ENCODE measurements at regions not wholly inside any gene's neighbourhood (a gene's known extent, or its start where the extent isn't known, plus 50 kb on each side); places are given as distances from the start of the nearest gene placed in this dataset.

DNA sequence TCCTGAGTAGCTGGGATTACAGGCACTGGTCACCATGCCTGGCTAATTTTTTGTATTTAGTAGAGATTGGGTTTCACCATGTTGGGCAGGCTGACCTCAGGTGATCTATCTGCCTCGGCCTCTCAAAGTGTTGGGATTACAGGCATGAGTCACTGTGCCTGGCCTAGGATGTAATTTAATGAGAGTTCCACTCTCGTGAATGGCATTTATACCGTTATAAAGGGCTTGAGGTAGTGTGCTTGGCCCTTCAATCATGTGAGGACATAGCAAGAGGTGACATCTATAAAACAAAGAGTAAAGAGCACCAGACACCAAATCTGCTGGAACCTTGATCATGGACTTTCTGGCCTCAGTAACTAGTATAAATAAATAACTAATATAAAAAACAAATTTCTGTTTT, 93.5 kb upstream of the PPP1R9A start:
- WGBS, result 70% methylated on average over 3 of the region's 3 CpGs
- H3K79me1 ChIP-seq (replicated peaks; ENCODE audit: low read length, poor library complexity, severe bottlenecking), result no peaks in the 10 kb centered on the region
- no peak overlapping the region for H2AK5ac ChIP-seq (ENCODE audit: low read length, severe bottlenecking)
- H2BK15ac ChIP-seq (ENCODE audit: low read depth, poor library complexity, severe bottlenecking), result no peak overlapping the region
- no peak overlapping the region for H2BK5ac ChIP-seq (ENCODE audit: low read depth, low read length, poor library complexity, severe bottlenecking)
- H3K4me1 ChIP-seq (ENCODE audit: control insufficient read depth, insufficient read depth, low read depth, low read length), result no peaks in the 10 kb centered on the region
- peaks cover 5% of the 10 kb centered on the region for H3K9me3 ChIP-seq (ENCODE audit: control insufficient read depth, low read length)
- H4K91ac ChIP-seq (ENCODE audit: low read length), result no peak overlapping the region
- no peaks in the 10 kb centered on the region for H3K27me3 ChIP-seq (ENCODE audit: control insufficient read depth in 1 of 2, insufficient read depth in 1 of 2, low read length in 2 of 2)
- H3K36me3 ChIP-seq (ENCODE audit: control insufficient read depth in 1 of 2, insufficient read depth in 2 of 2, low read depth in 1 of 2, low read length in 2 of 2), result no peaks in the 10 kb centered on the region
- DNase-seq, result no peak
- no peak overlapping the region for H4K8ac ChIP-seq (ENCODE audit: low read length)
- no peak overlapping the region for H3K18ac ChIP-seq (ENCODE audit: low read depth in 1 of 2, low read length in 2 of 2)
- no peak overlapping the region for H3K14ac ChIP-seq (ENCODE audit: low read length in 2 of 2)
- no peak overlapping the region for H3K9ac ChIP-seq (ENCODE audit: low read length)
- no peak overlapping the region for H3K4me3 ChIP-seq (ENCODE audit: insufficient read depth in 1 of 2, low read depth in 1 of 2, low read length in 2 of 2)
- no peak overlapping the region for H3K23ac ChIP-seq (ENCODE audit: low read length in 2 of 2)
- no peak overlapping the region for H2BK12ac ChIP-seq (ENCODE audit: low read length in 2 of 2)
- H2BK120ac ChIP-seq (ENCODE audit: low read depth, low read length), result no peak overlapping the region
- H3K4ac ChIP-seq (ENCODE audit: low read depth in 1 of 2, low read length in 2 of 2), result no peak overlapping the region
- H3K4me2 ChIP-seq (ENCODE audit: low read length, poor library complexity, severe bottlenecking), result no peak overlapping the region
- no peak overlapping the region for H3K27ac ChIP-seq (ENCODE audit: low read length, poor library complexity, severe bottlenecking)
- H2AFZ ChIP-seq (ENCODE audit: low read depth, low read length), result no peak overlapping the region

DNA sequence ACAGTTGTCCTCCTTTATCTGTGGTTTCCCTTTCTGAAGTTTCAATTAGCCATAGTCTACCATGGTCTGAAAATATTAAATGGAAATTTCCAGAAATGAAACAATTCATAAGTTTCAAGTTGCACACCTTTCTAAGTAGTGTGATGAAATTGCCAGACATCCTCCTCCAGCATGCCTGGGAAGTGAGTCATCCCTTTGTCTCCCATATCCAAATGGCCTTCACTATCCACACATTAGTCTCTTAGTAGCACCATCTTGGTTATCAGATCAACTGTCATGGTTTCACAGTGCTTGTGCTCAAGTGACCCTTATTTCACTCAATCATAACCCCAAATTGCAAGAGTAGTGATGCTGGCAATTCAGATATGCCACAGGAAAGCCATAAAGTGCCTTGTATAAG, 83.4 kb upstream of the PPP1R9A start:
- Histone ChIP-seq H3K4me1 (ENCODE audit: control insufficient read depth, insufficient read depth, low read depth, low read length) (no peaks in the 10 kb centered on the region), H2BK5ac (ENCODE audit: low read depth, low read length, poor library complexity, severe bottlenecking) (no peak overlapping the region), H3K4ac (ENCODE audit: low read depth in 1 of 2, low read length in 2 of 2) (no peak overlapping the region), H3K14ac (ENCODE audit: low read length in 2 of 2) (no peak overlapping the region), H3K4me2 (ENCODE audit: low read length, poor library complexity, severe bottlenecking) (no peak overlapping the region), H2BK15ac (ENCODE audit: low read depth, poor library complexity, severe bottlenecking) (no peak overlapping the region), H3K79me1 (replicated peaks; ENCODE audit: low read length, poor library complexity, severe bottlenecking) (no peaks in the 10 kb centered on the region), H3K36me3 (ENCODE audit: control insufficient read depth in 1 of 2, insufficient read depth in 2 of 2, low read depth in 1 of 2, low read length in 2 of 2) (no peaks in the 10 kb centered on the region), H2BK120ac (ENCODE audit: low read depth, low read length) (no peak overlapping the region), H3K23ac (ENCODE audit: low read length in 2 of 2) (no peak overlapping the region), H4K8ac (ENCODE audit: low read length) (no peak overlapping the region), H3K4me3 (ENCODE audit: insufficient read depth in 1 of 2, low read depth in 1 of 2, low read length in 2 of 2) (no peak overlapping the region), H2BK12ac (ENCODE audit: low read length in 2 of 2) (no peak overlapping the region), H4K91ac (ENCODE audit: low read length) (no peak overlapping the region), H2AK5ac (ENCODE audit: low read length, severe bottlenecking) (no peak overlapping the region), H2AFZ (ENCODE audit: low read depth, low read length) (no peak overlapping the region), H3K18ac (ENCODE audit: low read depth in 1 of 2, low read length in 2 of 2) (no peak overlapping the region), H3K9ac (ENCODE audit: low read length) (no peak overlapping the region), H3K27me3 (ENCODE audit: control insufficient read depth in 1 of 2, insufficient read depth in 1 of 2, low read length in 2 of 2) (no peaks in the 10 kb centered on the region), H3K27ac (ENCODE audit: low read length, poor library complexity, severe bottlenecking) (no peak overlapping the region), H3K9me3 (ENCODE audit: control insufficient read depth, low read length) (peaks cover 12% of the 10 kb centered on the region)
- DNase-seq, result peak; percentile 13

DNA sequence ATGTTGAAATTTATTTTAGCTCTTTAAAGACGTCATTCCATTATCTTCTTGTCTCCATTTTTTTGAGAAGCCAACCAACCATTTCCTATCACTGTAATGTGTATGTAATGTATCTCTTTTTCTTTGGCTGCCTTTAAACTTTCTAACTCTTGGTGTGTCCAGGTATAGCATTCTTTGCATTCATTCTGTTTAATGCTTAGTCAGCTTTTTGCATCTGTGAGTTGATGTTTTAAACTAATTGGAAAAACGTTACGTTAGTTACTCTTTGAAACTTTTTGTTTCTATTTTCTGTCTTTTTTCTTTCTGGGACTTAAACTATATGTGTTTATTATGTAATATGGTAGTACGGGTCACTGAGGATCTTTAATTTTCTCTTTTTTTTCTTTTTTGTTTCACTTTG, 77.4 kb upstream of the PPP1R9A start:
- Histone ChIP-seq H3K4me1 (ENCODE audit: control insufficient read depth, insufficient read depth, low read depth, low read length) (no peaks in the 10 kb centered on the region), H2BK15ac (ENCODE audit: low read depth, poor library complexity, severe bottlenecking) (no peak overlapping the region), H3K9me3 (ENCODE audit: control insufficient read depth, low read length) (peaks cover 36% of the 10 kb centered on the region), H3K23ac (ENCODE audit: low read length in 2 of 2) (no peak overlapping the region), H3K9ac (ENCODE audit: low read length) (no peak overlapping the region), H3K27me3 (ENCODE audit: control insufficient read depth in 1 of 2, insufficient read depth in 1 of 2, low read length in 2 of 2) (no peaks in the 10 kb centered on the region), H3K79me1 (replicated peaks; ENCODE audit: low read length, poor library complexity, severe bottlenecking) (no peaks in the 10 kb centered on the region), H3K36me3 (ENCODE audit: control insufficient read depth in 1 of 2, insufficient read depth in 2 of 2, low read depth in 1 of 2, low read length in 2 of 2) (no peaks in the 10 kb centered on the region), H2BK5ac (ENCODE audit: low read depth, low read length, poor library complexity, severe bottlenecking) (no peak overlapping the region), H4K91ac (ENCODE audit: low read length) (no peak overlapping the region), H3K18ac (ENCODE audit: low read depth in 1 of 2, low read length in 2 of 2) (no peak overlapping the region), H3K4ac (ENCODE audit: low read depth in 1 of 2, low read length in 2 of 2) (no peak overlapping the region), H3K4me2 (ENCODE audit: low read length, poor library complexity, severe bottlenecking) (no peak overlapping the region), H2BK120ac (ENCODE audit: low read depth, low read length) (no peak overlapping the region), H2AK5ac (ENCODE audit: low read length, severe bottlenecking) (no peak overlapping the region), H3K14ac (ENCODE audit: low read length in 2 of 2) (no peak overlapping the region), H2BK12ac (ENCODE audit: low read length in 2 of 2) (no peak overlapping the region), H3K27ac (ENCODE audit: low read length, poor library complexity, severe bottlenecking) (no peak overlapping the region), H4K8ac (ENCODE audit: low read length) (no peak overlapping the region), H2AFZ (ENCODE audit: low read depth, low read length) (no peak overlapping the region), H3K4me3 (ENCODE audit: insufficient read depth in 1 of 2, low read depth in 1 of 2, low read length in 2 of 2) (no peak overlapping the region)
- 94% methylated on average over 2 of the region's 4 CpGs for WGBS
- DNase-seq, result no peak

DNA sequence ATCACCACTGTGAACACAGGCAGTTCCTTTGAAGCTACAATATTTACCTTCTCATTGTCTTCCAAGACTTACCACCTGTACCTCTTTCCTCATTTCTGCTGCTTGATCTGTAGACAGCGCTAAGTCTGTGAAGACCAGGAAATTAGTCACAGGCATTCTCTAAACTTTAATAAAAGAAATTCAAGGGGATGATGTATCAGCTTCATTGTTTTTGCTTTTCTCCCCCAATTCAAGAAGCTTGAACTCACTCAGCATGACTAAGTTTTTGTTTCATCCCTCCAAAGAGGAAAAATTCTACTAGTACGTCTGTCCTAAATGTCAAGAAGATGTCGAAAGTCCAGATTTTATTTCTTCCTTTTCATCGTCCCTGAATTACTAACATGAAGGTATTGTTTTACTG, 75.3 kb upstream of the PPP1R9A start:
- Histone ChIP-seq H3K36me3 (ENCODE audit: control insufficient read depth in 1 of 2, insufficient read depth in 2 of 2, low read depth in 1 of 2, low read length in 2 of 2) (no peaks in the 10 kb centered on the region), H3K4me2 (ENCODE audit: low read length, poor library complexity, severe bottlenecking) (no peak overlapping the region), H2AFZ (ENCODE audit: low read depth, low read length) (no peak overlapping the region), H3K4me3 (ENCODE audit: insufficient read depth in 1 of 2, low read depth in 1 of 2, low read length in 2 of 2) (no peak overlapping the region), H3K79me1 (replicated peaks; ENCODE audit: low read length, poor library complexity, severe bottlenecking) (no peaks in the 10 kb centered on the region), H3K18ac (ENCODE audit: low read depth in 1 of 2, low read length in 2 of 2) (no peak overlapping the region), H3K9me3 (ENCODE audit: control insufficient read depth, low read length) (peaks cover 37% of the 10 kb centered on the region), H3K27me3 (ENCODE audit: control insufficient read depth in 1 of 2, insufficient read depth in 1 of 2, low read length in 2 of 2) (no peaks in the 10 kb centered on the region), H2BK120ac (ENCODE audit: low read depth, low read length) (no peak overlapping the region), H3K9ac (ENCODE audit: low read length) (no peak overlapping the region), H2BK12ac (ENCODE audit: low read length in 2 of 2) (no peak overlapping the region), H2BK5ac (ENCODE audit: low read depth, low read length, poor library complexity, severe bottlenecking) (no peak overlapping the region), H3K4me1 (ENCODE audit: control insufficient read depth, insufficient read depth, low read depth, low read length) (no peaks in the 10 kb centered on the region), H4K91ac (ENCODE audit: low read length) (no peak overlapping the region), H4K8ac (ENCODE audit: low read length) (no peak overlapping the region), H3K14ac (ENCODE audit: low read length in 2 of 2) (no peak overlapping the region), H3K27ac (ENCODE audit: low read length, poor library complexity, severe bottlenecking) (no peak overlapping the region), H3K4ac (ENCODE audit: low read depth in 1 of 2, low read length in 2 of 2) (no peak overlapping the region), H3K23ac (ENCODE audit: low read length in 2 of 2) (no peak overlapping the region), H2BK15ac (ENCODE audit: low read depth, poor library complexity, severe bottlenecking) (no peak overlapping the region), H2AK5ac (ENCODE audit: low read length, severe bottlenecking) (no peak overlapping the region)
- WGBS, result 83% methylated on average over 2 of the region's 4 CpGs
- no peak for DNase-seq

All from mesenchymal stem cell (in vitro differentiated cells and primary cell).